K562 (cell line): ENCODE measurements at regions not wholly inside any gene's neighbourhood (a gene's known extent, or its start where the extent isn't known, plus 50 kb on each side); places are given as distances from the start of the nearest gene placed in this dataset.

Experiments used
- ATF1 ChIP-seq, 2 experiments: fragments of 450-650 bp in 1 of 2; IDR thresholded peaks; 2 replicates each; pipeline ENCODE4 v1.6.1; 2016; ENCODE audit warnings: missing compliant biosample characterization in 1 of 2, missing genetic modification characterization in 1 of 2
- CBFA2T2 ChIP-seq: fragments of 450-650 bp; conservative IDR thresholded peaks from 2 replicates; pipeline ENCODE4 v1.6.1; 2017; ENCODE audit warnings: mild to moderate bottlenecking
- CREB5 ChIP-seq: fragments of 250-450 bp; sonication (Bioruptor Pico); IDR thresholded peaks from 2 replicates; pipeline ENCODE4 v1.5.0; 2020; ENCODE audit warnings: mild to moderate bottlenecking
- FOXA1 ChIP-seq: fragments of 450-650 bp; IDR thresholded peaks from 2 replicates; pipeline ENCODE4 v1.6.1; 2016; ENCODE audit warnings: mild to moderate bottlenecking, borderline replicate concordance
- IRF9 ChIP-seq: fragments of 450-650 bp; IDR thresholded peaks from 2 replicates; pipeline ENCODE4 v1.6.1; 2016; ENCODE audit warnings: missing biosample characterization, missing genetic modification characterization
- JUND ChIP-seq, 2 experiments: IDR thresholded peaks; 2 replicates in 1 of 2; 3 replicates in 1 of 2; pipeline ENCODE4 v1.6.1; 2011; ENCODE audit warnings: borderline replicate concordance in 2 of 2, low read depth in 2 of 2, low read length in 2 of 2, improper control_type of control experiment in 1 of 2, missing biosample characterization in 1 of 2, missing genetic modification characterization in 1 of 2, missing genetic modification reagents in 1 of 2
- MCM5 ChIP-seq: fragments of 450-650 bp; IDR thresholded peaks from 2 replicates; pipeline ENCODE4 v1.6.1; 2016; ENCODE audit warnings: low read depth
- POLR3A ChIP-seq: IDR thresholded peaks from 2 replicates; pipeline ENCODE4 v1.6.1; 2011; ENCODE audit warnings: borderline replicate concordance, mild to moderate bottlenecking, moderate library complexity; ENCODE audit not compliant: insufficient read length, insufficient read depth; ENCODE audit errors: extremely low read depth
- ZNF143 ChIP-seq: sonication (generic); formaldehyde crosslinking; IDR thresholded peaks from 2 replicates; pipeline ENCODE4 v1.9.0; 2022; ENCODE audit warnings: mild to moderate bottlenecking, missing genetic modification reagents
- ZNF23 ChIP-seq: fragments of 250-450 bp; sonication (Bioruptor Pico); IDR thresholded peaks from 2 replicates; pipeline ENCODE4 v1.4.0; 2020; ENCODE audit warnings: mild to moderate bottlenecking
- ZNF445 ChIP-seq: fragments of 250-450 bp; sonication (Bioruptor Pico); IDR thresholded peaks from 2 replicates; pipeline ENCODE4 v1.4.0; 2020; ENCODE audit warnings: low read depth, mild to moderate bottlenecking, moderate library complexity
- ZNF695 ChIP-seq: fragments of 450-650 bp; formaldehyde crosslinking; IDR thresholded peaks from 2 replicates; pipeline ENCODE4 v1.4.0; 2020; ENCODE audit warnings: mild to moderate bottlenecking, moderate library complexity
- TF ChIP-seq, protein P1 (sequence below): fragments of 250-450 bp; sonication (Bioruptor Pico); IDR thresholded peaks from 2 replicates; pipeline ENCODE4 v1.4.0; 2020

GRCh38 chr12:92519284-92519683, 183.5 kb upstream of the PLEKHG7 start (continued):
- no peak for TF ChIP-seq CREB5 (CRISPR knock-in tag)
- TF ChIP-seq FOXA1 = no peak
- no peak for TF ChIP-seq ZNF23 (CRISPR knock-in tag)
- no peak for TF ChIP-seq CBFA2T2
- no peak for TF ChIP-seq ATF1 (CRISPR knock-in tag; IDR thresholded peaks at IDR 0.05)
- no peak for TF ChIP-seq ATF1 (tag; IDR thresholded peaks at IDR 0.05)
- no peak for TF ChIP-seq IRF9
- TF ChIP-seq ZNF695 (CRISPR knock-in tag) = no peak
- no peak for TF ChIP-seq ZNF445
- no peak for TF ChIP-seq JUND (IDR thresholded peaks at IDR 0.05; ENCODE audit: borderline replicate concordance, low read depth, low read length)
- no peak for TF ChIP-seq JUND (tag; IDR thresholded peaks at IDR 0.05; ENCODE audit: borderline replicate concordance, low read depth, low read length)
- TF ChIP-seq MCM5 = no peak
- TF ChIP-seq, protein P1, sequence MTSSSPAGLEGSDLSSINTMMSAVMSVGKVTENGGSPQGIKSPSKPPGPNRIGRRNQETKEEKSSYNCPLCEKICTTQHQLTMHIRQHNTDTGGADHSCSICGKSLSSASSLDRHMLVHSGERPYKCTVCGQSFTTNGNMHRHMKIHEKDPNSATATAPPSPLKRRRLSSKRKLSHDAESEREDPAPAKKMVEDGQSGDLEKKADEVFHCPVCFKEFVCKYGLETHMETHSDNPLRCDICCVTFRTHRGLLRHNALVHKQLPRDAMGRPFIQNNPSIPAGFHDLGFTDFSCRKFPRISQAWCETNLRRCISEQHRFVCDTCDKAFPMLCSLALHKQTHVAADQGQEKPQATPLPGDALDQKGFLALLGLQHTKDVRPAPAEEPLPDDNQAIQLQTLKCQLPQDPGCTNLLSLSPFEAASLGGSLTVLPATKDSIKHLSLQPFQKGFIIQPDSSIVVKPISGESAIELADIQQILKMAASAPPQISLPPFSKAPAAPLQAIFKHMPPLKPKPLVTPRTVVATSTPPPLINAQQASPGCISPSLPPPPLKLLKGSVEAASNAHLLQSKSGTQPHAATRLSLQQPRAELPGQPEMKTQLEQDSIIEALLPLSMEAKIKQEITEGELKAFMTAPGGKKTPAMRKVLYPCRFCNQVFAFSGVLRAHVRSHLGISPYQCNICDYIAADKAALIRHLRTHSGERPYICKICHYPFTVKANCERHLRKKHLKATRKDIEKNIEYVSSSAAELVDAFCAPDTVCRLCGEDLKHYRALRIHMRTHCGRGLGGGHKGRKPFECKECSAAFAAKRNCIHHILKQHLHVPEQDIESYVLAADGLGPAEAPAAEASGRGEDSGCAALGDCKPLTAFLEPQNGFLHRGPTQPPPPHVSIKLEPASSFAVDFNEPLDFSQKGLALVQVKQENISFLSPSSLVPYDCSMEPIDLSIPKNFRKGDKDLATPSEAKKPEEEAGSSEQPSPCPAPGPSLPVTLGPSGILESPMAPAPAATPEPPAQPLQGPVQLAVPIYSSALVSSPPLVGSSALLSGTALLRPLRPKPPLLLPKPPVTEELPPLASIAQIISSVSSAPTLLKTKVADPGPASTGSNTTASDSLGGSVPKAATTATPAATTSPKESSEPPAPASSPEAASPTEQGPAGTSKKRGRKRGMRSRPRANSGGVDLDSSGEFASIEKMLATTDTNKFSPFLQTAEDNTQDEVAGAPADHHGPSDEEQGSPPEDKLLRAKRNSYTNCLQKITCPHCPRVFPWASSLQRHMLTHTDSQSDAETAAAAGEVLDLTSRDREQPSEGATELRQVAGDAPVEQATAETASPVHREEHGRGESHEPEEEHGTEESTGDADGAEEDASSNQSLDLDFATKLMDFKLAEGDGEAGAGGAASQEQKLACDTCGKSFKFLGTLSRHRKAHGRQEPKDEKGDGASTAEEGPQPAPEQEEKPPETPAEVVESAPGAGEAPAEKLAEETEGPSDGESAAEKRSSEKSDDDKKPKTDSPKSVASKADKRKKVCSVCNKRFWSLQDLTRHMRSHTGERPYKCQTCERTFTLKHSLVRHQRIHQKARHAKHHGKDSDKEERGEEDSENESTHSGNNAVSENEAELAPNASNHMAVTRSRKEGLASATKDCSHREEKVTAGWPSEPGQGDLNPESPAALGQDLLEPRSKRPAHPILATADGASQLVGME (CRISPR knock-in tag) = no peak
- no peak for TF ChIP-seq POLR3A
- no peak for TF ChIP-seq ZNF143 (CRISPR knock-in tag)
